Embryonic facial prominence (tissue), 1 donor: ENCODE measurements at regions not wholly inside any gene's neighbourhood (a gene's known extent, or its start where the extent isn't known, plus 50 kb on each side); places are given as distances from the start of the nearest gene placed in this dataset.
"Not testable (repeated sequence)": the region's sequence is repeated elsewhere in the genome, so short reads cannot be mapped to it uniquely, and the experiment has no call there.

Source experiments
- DNase-seq: peaks from one replicate; pipeline ENCODE4 v3.0.0-alpha.2; 2016; ENCODE audit errors: extremely low spot score

GRCh38 chr15:69760890-69761568 is 308.4 kb downstream of the RPLP1 start:
- no peak for DNase-seq

GRCh38 chr15:69762373-69763148 is 309.9 kb downstream of the RPLP1 start:
- no peak for DNase-seq

- DNase-seq = no peak
These were observed 311.2 kb downstream of the RPLP1 start for GRCh38 chr15:69763831-69764230.

GRCh38 chr15:69766156-69766555 is 313.5 kb downstream of the RPLP1 start:
- no peak for DNase-seq

GRCh38 chr15:69767191-69767590 is 314.6 kb downstream of the RPLP1 start:
- no peak for DNase-seq

- DNase-seq = not testable (repeated sequence)
These were observed 316.7 kb downstream of the RPLP1 start for GRCh38 chr15:69769336-69769735.

- not testable (repeated sequence) for DNase-seq
These were observed 321.6 kb downstream of the RPLP1 start for GRCh38 chr15:69774258-69774657.

GRCh38 chr15:69774711-69775110 is 322.1 kb downstream of the RPLP1 start:
- DNase-seq = not testable (repeated sequence)

- DNase-seq = no peak
These were observed 320.4 kb downstream of the TLE3 start for GRCh38 chr15:69777356-69777755.

GRCh38 chr15:69780374-69780773 is 317.3 kb downstream of the TLE3 start:
- DNase-seq = no peak

- DNase-seq = no peak
These were observed 316.7 kb downstream of the TLE3 start for GRCh38 chr15:69780981-69781380.

- DNase-seq = no peak
These were observed 316.1 kb downstream of the TLE3 start for GRCh38 chr15:69781411-69782125.

GRCh38 chr15:69782139-69782658 is 315.5 kb downstream of the TLE3 start:
- no peak for DNase-seq

- DNase-seq = no peak
These were observed 314.9 kb downstream of the TLE3 start for GRCh38 chr15:69782809-69783208.

- DNase-seq = no peak
These were observed 314.5 kb downstream of the TLE3 start for GRCh38 chr15:69783211-69783610.

- DNase-seq = no peak
These were observed 312.7 kb downstream of the TLE3 start for GRCh38 chr15:69784798-69785566.

GRCh38 chr15:69786136-69786701 is 311.5 kb downstream of the TLE3 start:
- DNase-seq = no peak

- no peak for DNase-seq
These were observed 309.9 kb downstream of the TLE3 start for GRCh38 chr15:69787791-69788190.

GRCh38 chr15:69789648-69790393 is 307.9 kb downstream of the TLE3 start:
- no peak for DNase-seq

GRCh38 chr15:69790632-69791031 is 307.1 kb downstream of the TLE3 start:
- DNase-seq = no peak

- no peak for DNase-seq
These were observed 304.9 kb downstream of the TLE3 start for GRCh38 chr15:69792823-69793222.
